IMR-90 (cell line): ENCODE measurements at regions not wholly inside any gene's neighbourhood (a gene's known extent, or its start where the extent isn't known, plus 50 kb on each side); places are given as distances from the start of the nearest gene placed in this dataset.

Experiments
- BHLHE40 ChIP-seq: fragments of 150-350 bp; IDR thresholded peaks from 2 replicates; pipeline ENCODE4 v1.6.1; 2016; ENCODE audit warnings: mild to moderate bottlenecking, low read depth, low read length
- CEBPB ChIP-seq: IDR thresholded peaks from 2 replicates; pipeline ENCODE4 v1.6.1; 2012; ENCODE audit warnings: low read depth, low read length, improper control_type of control experiment
- MAZ ChIP-seq: IDR thresholded peaks from 2 replicates; pipeline ENCODE4 v1.6.1; 2012; ENCODE audit warnings: low read depth, mild to moderate bottlenecking, low read length, improper control_type of control experiment, moderate library complexity, borderline replicate concordance
- RAD21 ChIP-seq: IDR thresholded peaks from 2 replicates; pipeline ENCODE4 v1.6.1; 2012; ENCODE audit warnings: low read length, improper control_type of control experiment
- RFX5 ChIP-seq: IDR thresholded peaks from 2 replicates; pipeline ENCODE4 v1.8.0; 2012; ENCODE audit warnings: low read depth, mild to moderate bottlenecking, low read length, moderate library complexity
- TF ChIP-seq, protein P1 (sequence below): conservative IDR thresholded peaks from 2 replicates; pipeline ENCODE4 v1.5.1; 2012; ENCODE audit warnings: mild to moderate bottlenecking, low read depth, low read length, improper control_type of control experiment

DNA sequence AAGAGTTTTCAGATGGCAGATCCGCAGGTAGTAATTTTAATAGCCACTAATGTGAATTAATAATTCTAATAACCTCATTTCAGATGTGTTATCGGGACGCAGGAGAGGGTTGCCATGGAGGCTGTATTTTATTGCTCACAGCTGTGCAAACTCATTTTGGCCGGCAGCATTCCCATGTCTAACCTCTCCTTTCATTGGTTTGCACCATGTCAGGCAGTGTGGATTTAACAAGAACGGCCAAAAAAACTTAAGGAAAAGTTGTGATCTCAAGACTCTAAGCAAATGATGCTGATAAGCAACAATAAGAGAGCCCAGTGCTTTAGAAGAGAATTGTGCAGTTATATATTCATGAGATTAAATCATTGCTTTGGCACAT lies 88.7 kb upstream of the NRP1 start:
- TF ChIP-seq, protein P1, sequence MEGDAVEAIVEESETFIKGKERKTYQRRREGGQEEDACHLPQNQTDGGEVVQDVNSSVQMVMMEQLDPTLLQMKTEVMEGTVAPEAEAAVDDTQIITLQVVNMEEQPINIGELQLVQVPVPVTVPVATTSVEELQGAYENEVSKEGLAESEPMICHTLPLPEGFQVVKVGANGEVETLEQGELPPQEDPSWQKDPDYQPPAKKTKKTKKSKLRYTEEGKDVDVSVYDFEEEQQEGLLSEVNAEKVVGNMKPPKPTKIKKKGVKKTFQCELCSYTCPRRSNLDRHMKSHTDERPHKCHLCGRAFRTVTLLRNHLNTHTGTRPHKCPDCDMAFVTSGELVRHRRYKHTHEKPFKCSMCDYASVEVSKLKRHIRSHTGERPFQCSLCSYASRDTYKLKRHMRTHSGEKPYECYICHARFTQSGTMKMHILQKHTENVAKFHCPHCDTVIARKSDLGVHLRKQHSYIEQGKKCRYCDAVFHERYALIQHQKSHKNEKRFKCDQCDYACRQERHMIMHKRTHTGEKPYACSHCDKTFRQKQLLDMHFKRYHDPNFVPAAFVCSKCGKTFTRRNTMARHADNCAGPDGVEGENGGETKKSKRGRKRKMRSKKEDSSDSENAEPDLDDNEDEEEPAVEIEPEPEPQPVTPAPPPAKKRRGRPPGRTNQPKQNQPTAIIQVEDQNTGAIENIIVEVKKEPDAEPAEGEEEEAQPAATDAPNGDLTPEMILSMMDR = no peak
- TF ChIP-seq MAZ (no peak), BHLHE40 (no peak), RFX5 (no peak), RAD21 (no peak), CEBPB (no peak)
